ENCODE measurements at regions not wholly inside any gene's neighbourhood (a gene's known extent, or its start where the extent isn't known, plus 50 kb on each side); places are given as distances from the start of the nearest gene placed in this dataset.
A peak's percentile ranks its signal among the peaks of the same experiment; 100 is the strongest.

DNA sequence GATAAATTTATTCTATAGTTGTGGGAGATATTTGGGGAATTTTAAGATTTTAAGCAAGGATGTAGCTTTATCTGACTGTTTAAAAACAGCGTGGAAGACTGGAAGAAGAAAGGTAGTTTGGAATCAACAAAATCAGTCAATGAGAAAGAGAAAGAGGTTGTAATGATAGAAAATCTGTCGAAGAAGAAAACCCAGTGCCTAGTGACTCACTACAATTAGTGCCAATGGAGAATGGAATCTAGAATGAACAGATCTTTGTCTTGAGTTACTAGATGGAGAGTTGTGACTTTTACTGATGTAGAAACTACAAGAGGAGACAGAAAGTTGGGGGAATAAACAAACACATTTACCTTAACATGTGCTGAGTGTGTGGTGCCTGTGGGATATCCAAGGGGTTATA lies 577.8 kb upstream of the NR5A2 start:
- H3K9me3 ChIP-seq = no peaks in the 10 kb centered on the region

DNA sequence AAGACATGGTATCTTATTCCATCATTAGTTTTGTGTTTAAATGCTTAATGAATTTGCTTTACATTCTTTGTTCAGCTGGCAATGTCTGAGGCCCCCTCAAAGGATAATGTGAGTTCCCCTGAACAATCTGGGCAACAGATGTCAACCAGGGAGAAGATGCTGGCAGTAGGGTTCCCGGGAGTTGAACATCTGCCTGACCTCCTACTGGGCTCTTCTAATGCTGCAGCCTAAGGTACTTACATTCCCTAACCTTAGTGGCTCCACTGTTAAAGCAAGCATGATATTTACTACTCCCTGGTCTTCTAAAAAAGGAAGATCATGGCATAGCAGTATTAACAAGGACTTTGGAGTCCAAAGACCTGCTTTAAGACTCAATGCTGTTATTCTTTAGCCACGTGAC lies 574.9 kb upstream of the NR5A2 start:
- Histone ChIP-seq H3K9me3 (no peaks in the 10 kb centered on the region), H3K4me3 (ENCODE audit: low read depth, low read length) (no peak overlapping the region), H3K27me3 (no peaks in the 10 kb centered on the region), H3K4me1 (no peaks in the 10 kb centered on the region), H3K36me3 (no peaks in the 10 kb centered on the region)
- TF ChIP-seq, protein P1, sequence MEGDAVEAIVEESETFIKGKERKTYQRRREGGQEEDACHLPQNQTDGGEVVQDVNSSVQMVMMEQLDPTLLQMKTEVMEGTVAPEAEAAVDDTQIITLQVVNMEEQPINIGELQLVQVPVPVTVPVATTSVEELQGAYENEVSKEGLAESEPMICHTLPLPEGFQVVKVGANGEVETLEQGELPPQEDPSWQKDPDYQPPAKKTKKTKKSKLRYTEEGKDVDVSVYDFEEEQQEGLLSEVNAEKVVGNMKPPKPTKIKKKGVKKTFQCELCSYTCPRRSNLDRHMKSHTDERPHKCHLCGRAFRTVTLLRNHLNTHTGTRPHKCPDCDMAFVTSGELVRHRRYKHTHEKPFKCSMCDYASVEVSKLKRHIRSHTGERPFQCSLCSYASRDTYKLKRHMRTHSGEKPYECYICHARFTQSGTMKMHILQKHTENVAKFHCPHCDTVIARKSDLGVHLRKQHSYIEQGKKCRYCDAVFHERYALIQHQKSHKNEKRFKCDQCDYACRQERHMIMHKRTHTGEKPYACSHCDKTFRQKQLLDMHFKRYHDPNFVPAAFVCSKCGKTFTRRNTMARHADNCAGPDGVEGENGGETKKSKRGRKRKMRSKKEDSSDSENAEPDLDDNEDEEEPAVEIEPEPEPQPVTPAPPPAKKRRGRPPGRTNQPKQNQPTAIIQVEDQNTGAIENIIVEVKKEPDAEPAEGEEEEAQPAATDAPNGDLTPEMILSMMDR (IDR thresholded peaks at IDR 0.05; ENCODE audit: low read depth, low read length) = no peak
- no peak for DNase-seq

More for the DNA sequence above, 577.8 kb upstream of the NR5A2 start:
- Histone ChIP-seq H3K36me3 (no peaks in the 10 kb centered on the region), H3K4me1 (no peaks in the 10 kb centered on the region), H3K4me3 (ENCODE audit: low read depth, low read length) (no peak overlapping the region), H3K27me3 (no peaks in the 10 kb centered on the region)
- DNase-seq = no peak
- TF ChIP-seq, protein P1 (IDR thresholded peaks at IDR 0.05; ENCODE audit: low read depth, low read length) = no peak

DNA sequence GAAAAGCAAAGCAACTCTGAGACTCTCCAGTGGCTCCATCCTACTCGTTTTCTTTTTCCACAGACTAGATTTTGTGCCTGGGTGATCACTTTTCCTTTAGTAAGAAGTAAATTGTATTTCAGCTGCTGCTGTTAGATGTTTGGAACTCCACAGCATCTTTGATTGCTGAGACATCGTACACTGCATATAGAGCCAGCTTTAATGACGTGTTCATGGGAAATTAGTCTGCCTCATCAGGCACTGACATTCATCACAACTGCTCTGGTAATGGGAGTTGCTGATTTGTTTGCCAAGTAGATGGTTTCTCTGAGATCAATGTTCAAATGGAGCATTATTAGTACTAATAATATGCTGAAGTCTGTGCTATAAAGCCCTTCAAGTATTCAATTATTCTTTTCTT lies 573.8 kb upstream of the NR5A2 start:
- TF ChIP-seq, protein P1 (IDR thresholded peaks at IDR 0.05; ENCODE audit: low read depth, low read length) = no peak
- H3K4me1 ChIP-seq = no peaks in the 10 kb centered on the region
- no peak for DNase-seq
- no peaks in the 10 kb centered on the region for H3K27me3 ChIP-seq
- no peak overlapping the region for H3K4me3 ChIP-seq (ENCODE audit: low read depth, low read length)
- H3K36me3 ChIP-seq = no peaks in the 10 kb centered on the region
- no peaks in the 10 kb centered on the region for H3K9me3 ChIP-seq

DNA sequence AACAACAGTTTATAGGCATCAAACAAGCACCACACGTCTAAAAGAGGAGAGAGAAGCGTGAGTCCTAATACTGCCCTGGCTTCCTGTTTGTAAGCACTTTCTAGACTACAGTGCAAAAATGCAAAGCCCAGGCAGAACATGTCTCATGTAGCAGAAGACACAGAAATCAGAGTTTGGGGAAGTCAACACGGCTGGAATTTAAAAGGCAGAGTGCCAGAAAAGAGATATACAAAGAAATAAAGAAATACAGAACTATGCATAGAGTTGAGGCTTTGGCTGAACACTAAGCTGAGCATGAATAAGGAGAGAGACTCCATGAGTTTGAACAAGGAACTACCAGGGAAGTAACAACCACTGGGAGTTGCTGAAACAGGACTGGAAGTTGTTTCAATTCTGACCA lies 566.6 kb upstream of the NR5A2 start:
- H3K36me3 ChIP-seq = no peaks in the 10 kb centered on the region
- H3K27me3 ChIP-seq = no peaks in the 10 kb centered on the region
- TF ChIP-seq, protein P1 (IDR thresholded peaks at IDR 0.05; ENCODE audit: low read depth, low read length) = no peak
- no peaks in the 10 kb centered on the region for H3K9me3 ChIP-seq
- no peak for DNase-seq
- no peaks in the 10 kb centered on the region for H3K4me1 ChIP-seq
- H3K4me3 ChIP-seq (ENCODE audit: low read depth, low read length) = no peak overlapping the region

DNA sequence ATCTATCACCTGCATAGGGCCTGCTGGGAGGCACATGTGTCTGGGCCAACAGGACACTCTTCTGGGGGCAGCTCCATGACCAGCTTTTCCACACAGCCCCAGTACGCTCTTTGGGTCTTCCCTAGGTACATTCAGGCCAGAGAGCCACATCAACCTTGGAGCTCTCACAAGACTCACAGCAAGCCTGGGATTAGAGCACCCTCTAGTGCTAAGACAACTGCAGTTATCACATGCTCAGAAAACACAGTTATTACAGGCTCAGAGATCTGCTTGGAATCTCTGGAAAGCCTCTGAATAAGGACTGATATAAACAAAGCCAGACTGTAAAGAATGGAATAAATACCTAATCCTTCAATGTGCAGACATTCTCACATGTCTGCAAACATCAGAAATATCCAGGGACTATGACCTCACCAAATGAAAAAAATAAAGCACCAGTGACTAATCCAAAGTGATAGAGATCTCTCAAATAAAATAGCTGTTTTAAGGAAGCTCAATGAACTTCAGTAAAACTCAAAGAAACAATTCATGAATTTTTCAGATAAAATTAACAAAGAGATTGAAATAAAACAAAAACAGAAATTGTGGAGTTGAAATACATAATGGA lies 563.9 kb upstream of the NR5A2 start:
- no peaks in the 10 kb centered on the region for H3K9me3 ChIP-seq
- no peak overlapping the region for H3K4me3 ChIP-seq (ENCODE audit: low read depth, low read length)
- no peaks in the 10 kb centered on the region for H3K4me1 ChIP-seq
- H3K27me3 ChIP-seq = no peaks in the 10 kb centered on the region
- DNase-seq = peak; percentile 71
- H3K36me3 ChIP-seq = no peaks in the 10 kb centered on the region
- TF ChIP-seq, protein P1 (IDR thresholded peaks at IDR 0.05; ENCODE audit: low read depth, low read length) = peak; percentile 84

DNA sequence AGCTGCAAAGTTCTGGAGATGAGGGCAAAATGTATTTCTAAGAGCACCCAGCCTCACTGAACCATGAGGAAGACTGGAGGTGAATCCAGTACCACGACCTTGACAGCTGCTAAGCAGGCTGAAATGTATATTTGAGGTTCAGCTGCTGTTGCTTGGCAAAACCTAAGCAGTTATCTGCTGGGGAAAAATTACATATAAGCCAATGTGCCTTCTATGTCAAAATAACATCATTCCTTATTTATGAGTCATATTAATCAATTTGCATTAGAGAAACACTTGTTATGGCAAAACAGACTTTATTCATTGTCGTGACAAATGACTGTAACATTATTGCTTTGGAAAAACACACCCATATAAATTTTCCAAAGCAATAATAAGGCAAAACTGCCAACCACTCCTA lies 560.5 kb upstream of the NR5A2 start:
- no peaks in the 10 kb centered on the region for H3K9me3 ChIP-seq
- DNase-seq = no peak
- TF ChIP-seq, protein P1 (IDR thresholded peaks at IDR 0.05; ENCODE audit: low read depth, low read length) = no peak
- H3K36me3 ChIP-seq = no peaks in the 10 kb centered on the region
- no peaks in the 10 kb centered on the region for H3K27me3 ChIP-seq
- H3K4me1 ChIP-seq = no peaks in the 10 kb centered on the region
- H3K4me3 ChIP-seq (ENCODE audit: low read depth, low read length) = no peak overlapping the region

All from BE2C (cell line).